Breast epithelium (tissue), 3 donors: ENCODE measurements at regions not wholly inside any gene's neighbourhood (a gene's known extent, or its start where the extent isn't known, plus 50 kb on each side); places are given as distances from the start of the nearest gene placed in this dataset.

Source experiments
- POLR2A ChIP-seq: fragments of 450-650 bp; IDR thresholded peaks from one replicate; pipeline ENCODE4 v1.6.1; 2016; ENCODE audit warnings: antibody characterized with exemption, mild to moderate bottlenecking, moderate library complexity
- TF ChIP-seq, protein P1 (sequence below), 3 donors: fragments of 450-650 bp; IDR thresholded peaks; one replicate each; pipeline ENCODE4 v1.5.1; 2016 to 2017; ENCODE audit warnings: antibody characterized with exemption in 3 of 3, mild to moderate bottlenecking in 3 of 3, moderate library complexity in 3 of 3

- TF ChIP-seq, protein P1, sequence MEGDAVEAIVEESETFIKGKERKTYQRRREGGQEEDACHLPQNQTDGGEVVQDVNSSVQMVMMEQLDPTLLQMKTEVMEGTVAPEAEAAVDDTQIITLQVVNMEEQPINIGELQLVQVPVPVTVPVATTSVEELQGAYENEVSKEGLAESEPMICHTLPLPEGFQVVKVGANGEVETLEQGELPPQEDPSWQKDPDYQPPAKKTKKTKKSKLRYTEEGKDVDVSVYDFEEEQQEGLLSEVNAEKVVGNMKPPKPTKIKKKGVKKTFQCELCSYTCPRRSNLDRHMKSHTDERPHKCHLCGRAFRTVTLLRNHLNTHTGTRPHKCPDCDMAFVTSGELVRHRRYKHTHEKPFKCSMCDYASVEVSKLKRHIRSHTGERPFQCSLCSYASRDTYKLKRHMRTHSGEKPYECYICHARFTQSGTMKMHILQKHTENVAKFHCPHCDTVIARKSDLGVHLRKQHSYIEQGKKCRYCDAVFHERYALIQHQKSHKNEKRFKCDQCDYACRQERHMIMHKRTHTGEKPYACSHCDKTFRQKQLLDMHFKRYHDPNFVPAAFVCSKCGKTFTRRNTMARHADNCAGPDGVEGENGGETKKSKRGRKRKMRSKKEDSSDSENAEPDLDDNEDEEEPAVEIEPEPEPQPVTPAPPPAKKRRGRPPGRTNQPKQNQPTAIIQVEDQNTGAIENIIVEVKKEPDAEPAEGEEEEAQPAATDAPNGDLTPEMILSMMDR (IDR thresholded peaks at IDR 0.05), result no peak
- TF ChIP-seq POLR2A, result no peak
Measured at GRCh38 chr5:42919600-42919999, 107.9 kb upstream of the SELENOP start.
